Activated T-cell treated with anti-CD3 and anti-CD28 coated beads for 24 hours (primary cell): ENCODE measurements at regions not wholly inside any gene's neighbourhood (a gene's known extent, or its start where the extent isn't known, plus 50 kb on each side); places are given as distances from the start of the nearest gene placed in this dataset.

Experiments
- DNase-seq: peaks from one replicate; pipeline ENCODE4 v3.0.0-alpha.2; 2020; ENCODE audit warnings: low read depth

GRCh38 chr1:93744299-93744988 is 62.8 kb upstream of the BCAR3 start:
- DNase-seq: no peak

DNA sequence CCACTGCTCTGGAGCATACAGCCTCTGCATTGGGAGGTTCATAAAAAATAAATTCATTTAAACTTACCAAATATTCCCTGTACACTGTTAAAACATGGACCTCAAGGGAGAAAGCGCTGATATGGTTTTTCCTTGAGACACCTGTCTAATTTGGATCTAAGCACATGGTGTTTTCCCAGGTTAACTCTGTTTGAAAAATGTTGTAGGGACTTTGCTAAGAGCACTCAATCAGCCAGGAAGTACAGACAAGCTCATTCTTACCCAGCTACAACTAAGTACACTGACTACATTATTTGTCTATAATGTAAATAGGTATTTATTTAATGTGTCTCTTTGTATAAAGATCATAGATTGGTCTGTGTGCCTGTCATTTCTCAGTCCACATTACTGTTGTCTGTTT is 61.8 kb upstream of the BCAR3 start:
- no peak for DNase-seq

- no peak for DNase-seq
Measured at GRCh38 chr1:93740601-93741031, 59.0 kb upstream of the BCAR3 start.

DNA sequence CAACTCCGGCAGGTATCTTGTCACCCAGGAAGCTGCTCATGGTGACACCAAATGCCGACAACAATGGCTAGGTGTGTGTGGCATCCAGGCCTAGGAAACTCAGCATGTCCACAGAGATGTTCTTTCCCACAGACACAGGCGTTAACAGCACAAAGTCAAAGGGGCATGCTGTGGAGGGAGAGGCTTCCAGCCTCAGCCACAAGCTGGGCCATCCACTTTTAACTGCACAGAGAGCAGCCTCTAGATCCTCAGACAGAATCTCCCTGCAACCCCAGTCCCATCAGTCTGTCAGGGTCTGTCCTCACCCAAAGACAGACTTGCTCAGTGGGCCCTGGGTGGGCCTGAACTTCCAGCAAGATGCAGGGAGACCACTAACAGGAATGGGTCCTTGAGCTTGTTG is 58.5 kb upstream of the BCAR3 start:
- no peak for DNase-seq

DNA sequence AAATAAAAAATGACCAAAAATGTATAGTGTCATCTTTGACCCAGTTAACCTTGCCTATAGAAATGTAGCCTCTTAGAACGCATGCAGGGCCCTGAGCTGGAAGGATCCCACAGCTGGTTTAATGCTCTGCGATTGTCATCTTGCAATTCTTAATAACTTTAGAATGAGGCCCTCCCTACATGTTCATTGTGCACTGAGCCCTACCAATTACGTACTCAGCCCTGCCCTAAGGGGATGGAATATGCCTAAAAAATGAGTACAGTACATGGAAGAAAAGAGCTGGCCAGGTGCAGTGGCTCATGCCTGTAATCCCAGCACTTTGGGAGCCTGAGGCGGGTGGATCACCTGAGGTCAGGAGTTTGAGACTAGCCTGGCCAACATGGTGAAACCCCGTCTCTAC is 57.8 kb upstream of the BCAR3 start:
- DNase-seq: no peak

DNA sequence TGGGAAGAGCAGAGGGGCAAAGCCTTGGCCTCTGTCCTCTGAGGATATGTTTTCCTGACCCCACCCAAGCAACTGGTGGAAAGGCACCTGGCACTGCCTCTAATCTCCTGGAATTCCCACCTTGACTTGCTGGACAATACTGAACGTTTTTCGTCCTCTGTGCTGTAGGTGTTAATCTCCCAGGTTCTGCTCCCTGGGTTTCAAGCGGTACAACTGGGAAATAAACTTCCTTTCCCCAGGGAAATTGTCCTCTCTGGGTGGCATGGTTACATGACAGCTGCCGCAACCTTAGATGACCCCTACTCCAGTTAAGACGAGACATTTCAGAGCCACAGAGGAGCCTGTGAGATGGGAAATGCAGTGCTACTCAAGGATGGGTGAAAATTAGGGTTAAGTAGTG is 57.3 kb upstream of the BCAR3 start:
- no peak for DNase-seq

DNA sequence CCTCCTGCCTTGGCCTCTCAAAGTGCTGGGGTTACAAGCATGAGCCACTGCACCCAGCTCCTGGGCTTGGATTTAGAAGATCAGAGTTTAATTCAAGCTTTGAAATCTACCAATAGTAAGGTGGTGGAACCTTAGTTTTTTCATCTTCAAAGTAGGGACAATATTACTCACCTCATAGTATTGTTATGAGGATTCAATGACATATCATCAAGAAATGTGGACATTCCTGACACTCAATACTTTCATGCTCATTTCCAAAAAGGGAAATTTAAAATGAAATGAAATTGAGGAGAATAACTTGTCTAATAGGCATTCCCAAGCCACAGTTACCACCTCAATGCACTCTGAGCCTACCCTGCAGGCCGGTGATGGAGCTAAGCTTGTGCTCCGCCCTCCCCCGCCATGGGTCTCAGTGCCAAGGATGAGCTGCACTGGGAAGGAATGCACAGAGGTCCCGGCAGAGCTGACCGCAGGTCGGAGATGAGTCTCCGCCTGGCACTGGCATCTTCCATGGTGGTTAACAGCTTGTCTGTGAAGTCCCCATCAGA is 56.5 kb upstream of the BCAR3 start:
- no peak for DNase-seq

- no peak for DNase-seq
Measured at GRCh38 chr1:93735722-93736121, 54.1 kb upstream of the BCAR3 start.

DNA sequence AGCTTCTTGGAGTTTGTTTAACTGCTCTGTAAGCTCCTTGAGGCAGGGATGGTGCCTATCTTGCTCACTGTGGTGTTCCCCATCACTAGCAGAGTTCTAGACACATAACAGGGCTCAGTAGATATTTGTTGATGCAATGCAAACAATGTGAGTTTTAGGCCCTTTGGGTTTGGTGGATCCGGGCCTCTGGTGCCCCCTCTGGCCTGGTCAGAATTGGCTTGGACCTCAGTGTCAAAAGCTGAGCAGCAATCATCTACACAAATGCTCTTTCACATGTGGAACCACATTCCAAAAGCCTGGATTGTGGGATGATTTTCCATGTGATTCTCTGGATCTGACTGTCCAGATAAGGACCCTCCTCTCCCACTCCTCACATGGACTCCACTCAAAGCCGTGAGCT is 53.4 kb upstream of the BCAR3 start:
- no peak for DNase-seq

GRCh38 chr1:93733340-93733739 is 51.7 kb upstream of the BCAR3 start:
- no peak for DNase-seq

GRCh38 chr1:93732514-93732913 is 50.9 kb upstream of the BCAR3 start:
- no peak for DNase-seq
